ENCODE measurements at regions not wholly inside any gene's neighbourhood (a gene's known extent, or its start where the extent isn't known, plus 50 kb on each side); places are given as distances from the start of the nearest gene placed in this dataset.

DNA sequence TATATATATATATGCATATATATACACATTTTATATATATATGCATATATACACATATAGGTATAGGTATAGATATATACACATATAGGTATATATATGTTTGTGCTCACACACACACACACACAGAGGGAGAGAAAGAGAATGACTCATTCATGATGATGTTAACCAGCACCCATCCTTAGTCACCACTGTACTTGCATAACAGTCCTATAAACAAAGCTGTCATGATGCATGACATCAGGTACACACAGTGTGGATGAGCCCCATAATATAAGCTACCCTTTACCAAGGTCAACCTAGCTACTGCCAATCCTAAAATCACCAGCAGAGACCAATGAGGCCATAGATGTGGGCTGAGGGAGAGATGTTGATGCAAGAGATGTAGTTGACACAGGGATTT is 1408.0 kb downstream of the RAPGEF2 start:
- H3K9me3 Mint-ChIP-seq (ENCODE audit: insufficient read depth): no peaks in the 10 kb centered on the region
- no peaks in the 10 kb centered on the region for H3K27me3 ChIP-seq (replicated peaks in 1 of 4; ENCODE audit: control extremely low read depth in 1 of 4, control insufficient read depth in 3 of 4, insufficient read depth in 4 of 4, low read length in 3 of 4)
- H3K4me3 ChIP-seq (ENCODE audit: control extremely low read depth in 1 of 5, extremely low read depth in 1 of 5, insufficient read depth in 1 of 5, low read depth in 2 of 5, low read length in 4 of 5): no peak overlapping the region
- H3K9me3 ChIP-seq (ENCODE audit: control extremely low read depth in 1 of 3, control insufficient read depth in 2 of 3, insufficient read depth in 1 of 3, low read length in 2 of 3): no peaks in the 10 kb centered on the region
- no peak overlapping the region for H3K27ac Mint-ChIP-seq
- CTCF ChIA-PET: no interaction called here
- no peak overlapping the region for H3K9ac ChIP-seq (ENCODE audit: low read length)
- TF ChIP-seq EZH2 (IDR thresholded peaks at IDR 0.05; ENCODE audit: borderline replicate concordance, insufficient read depth, low read depth, low read length, poor library complexity, severe bottlenecking) (no peak), CTCF (IDR thresholded peaks at IDR 0.05) (no peak)
- no peaks in the 10 kb centered on the region for H3K27me3 Mint-ChIP-seq
- no peaks in the 10 kb centered on the region for H3K4me1 Mint-ChIP-seq
- POLR2A ChIA-PET: no interaction called here
- H3K4me2 ChIP-seq (replicated peaks; ENCODE audit: low read depth, low read length, poor library complexity, severe bottlenecking): no peak overlapping the region
- ATAC-seq (ENCODE audit: low read depth): no peak
- H3K4me1 ChIP-seq (ENCODE audit: control insufficient read depth in 2 of 2, insufficient read depth in 2 of 2, low read length in 2 of 2): no peaks in the 10 kb centered on the region
- H3K27ac ChIP-seq (ENCODE audit: low read length in 2 of 2): no peak overlapping the region
- no peak for DNase-seq
- no peaks in the 10 kb centered on the region for H4K20me1 ChIP-seq (ENCODE audit: control insufficient read depth, insufficient read depth, low read length, poor library complexity, severe bottlenecking)
- no peaks in the 10 kb centered on the region for H3K79me2 ChIP-seq (ENCODE audit: control insufficient read depth, insufficient read depth, low read length)
- intact Hi-C loops (cut with micrococcal nuclease): no loop called here
- no peaks in the 10 kb centered on the region for H3K36me3 ChIP-seq (replicated peaks in 1 of 2; ENCODE audit: control extremely low read depth in 1 of 2, control insufficient read depth in 1 of 2, extremely low read depth in 1 of 2, insufficient read depth in 2 of 2, low read length in 1 of 2)
- no peak overlapping the region for H2AFZ ChIP-seq (ENCODE audit: insufficient read depth, low read depth, low read length, poor library complexity, severe bottlenecking)
- no peak overlapping the region for H3K4me3 Mint-ChIP-seq

DNA sequence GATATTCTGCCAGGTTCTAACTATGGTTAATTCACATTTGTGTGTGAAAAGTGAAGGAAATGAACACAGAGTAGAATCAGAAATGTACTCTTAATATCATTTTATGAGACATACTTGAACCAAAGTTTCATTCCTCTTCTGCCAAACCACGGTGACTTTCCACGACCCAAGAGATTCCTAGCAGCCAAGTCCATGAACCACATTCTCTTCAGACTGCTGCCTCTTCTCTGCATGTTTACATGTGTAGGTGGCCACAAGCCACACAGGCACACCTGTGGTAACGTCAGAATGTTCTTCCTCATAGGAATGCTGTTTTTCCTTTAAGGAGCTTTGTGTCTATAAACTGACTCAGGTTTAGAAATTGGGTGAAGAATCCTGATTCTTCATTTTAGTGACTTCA is 1411.2 kb downstream of the RAPGEF2 start:
- H3K4me3 ChIP-seq (ENCODE audit: control extremely low read depth in 1 of 5, extremely low read depth in 1 of 5, insufficient read depth in 1 of 5, low read depth in 2 of 5, low read length in 4 of 5): no peak overlapping the region
- no peaks in the 10 kb centered on the region for H3K4me1 Mint-ChIP-seq
- H3K4me3 Mint-ChIP-seq: no peak overlapping the region
- no peaks in the 10 kb centered on the region for H3K27me3 ChIP-seq (replicated peaks in 1 of 4; ENCODE audit: control extremely low read depth in 1 of 4, control insufficient read depth in 3 of 4, insufficient read depth in 4 of 4, low read length in 3 of 4)
- no peaks in the 10 kb centered on the region for H4K20me1 ChIP-seq (ENCODE audit: control insufficient read depth, insufficient read depth, low read length, poor library complexity, severe bottlenecking)
- no peak for DNase-seq
- no peaks in the 10 kb centered on the region for H3K36me3 ChIP-seq (replicated peaks in 1 of 2; ENCODE audit: control extremely low read depth in 1 of 2, control insufficient read depth in 1 of 2, extremely low read depth in 1 of 2, insufficient read depth in 2 of 2, low read length in 1 of 2)
- CTCF ChIA-PET: no interaction called here
- H2AFZ ChIP-seq (ENCODE audit: insufficient read depth, low read depth, low read length, poor library complexity, severe bottlenecking): no peak overlapping the region
- H3K79me2 ChIP-seq (ENCODE audit: control insufficient read depth, insufficient read depth, low read length): no peaks in the 10 kb centered on the region
- intact Hi-C loops (cut with micrococcal nuclease): no loop called here
- H3K9me3 ChIP-seq (ENCODE audit: control extremely low read depth in 1 of 3, control insufficient read depth in 2 of 3, insufficient read depth in 1 of 3, low read length in 2 of 3): no peaks in the 10 kb centered on the region
- no peaks in the 10 kb centered on the region for H3K27me3 Mint-ChIP-seq
- no peak overlapping the region for H3K4me2 ChIP-seq (replicated peaks; ENCODE audit: low read depth, low read length, poor library complexity, severe bottlenecking)
- WGBS (ENCODE audit: insufficient coverage): 89% methylated on average over 2 of the region's 3 CpGs
- POLR2A ChIA-PET: no interaction called here
- H3K27ac Mint-ChIP-seq: no peak overlapping the region
- H3K27ac ChIP-seq (ENCODE audit: low read length in 2 of 2): no peak overlapping the region
- no peak for ATAC-seq (ENCODE audit: low read depth)
- TF ChIP-seq CTCF (IDR thresholded peaks at IDR 0.05): no peak
- H3K9me3 Mint-ChIP-seq (ENCODE audit: insufficient read depth): peaks cover 5% of the 10 kb centered on the region
- H3K4me1 ChIP-seq (ENCODE audit: control insufficient read depth in 2 of 2, insufficient read depth in 2 of 2, low read length in 2 of 2): no peaks in the 10 kb centered on the region
- H3K9ac ChIP-seq (ENCODE audit: low read length): no peak overlapping the region

Data from B cell (primary cell).